ENCODE measurements at regions not wholly inside any gene's neighbourhood (a gene's known extent, or its start where the extent isn't known, plus 50 kb on each side); places are given as distances from the start of the nearest gene placed in this dataset.

DNA sequence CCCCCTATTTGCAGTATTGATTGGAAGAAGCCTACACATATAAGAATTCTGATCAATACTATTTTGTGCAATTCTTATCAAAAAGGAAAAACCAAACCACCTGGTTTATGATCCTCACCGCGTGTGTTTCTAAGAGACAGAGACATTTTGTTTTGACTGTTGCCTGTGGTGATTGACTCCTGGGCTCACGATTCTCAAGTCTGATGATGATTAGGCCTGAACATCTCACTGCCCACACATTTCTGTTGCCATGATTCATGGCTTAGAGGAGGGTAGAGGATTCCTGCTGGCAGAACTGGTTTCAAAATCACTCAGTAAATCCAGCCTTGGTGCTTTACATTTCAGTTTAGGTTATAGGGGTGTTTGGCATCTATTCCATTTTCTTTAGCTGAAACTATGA, 88.3 kb upstream of the UBE3A start:
- POLR2A ChIA-PET: no interaction called here
- DNase-seq (no peak), ATAC-seq (ENCODE audit: low read depth) (no peak)
- TF ChIP-seq, protein P1, sequence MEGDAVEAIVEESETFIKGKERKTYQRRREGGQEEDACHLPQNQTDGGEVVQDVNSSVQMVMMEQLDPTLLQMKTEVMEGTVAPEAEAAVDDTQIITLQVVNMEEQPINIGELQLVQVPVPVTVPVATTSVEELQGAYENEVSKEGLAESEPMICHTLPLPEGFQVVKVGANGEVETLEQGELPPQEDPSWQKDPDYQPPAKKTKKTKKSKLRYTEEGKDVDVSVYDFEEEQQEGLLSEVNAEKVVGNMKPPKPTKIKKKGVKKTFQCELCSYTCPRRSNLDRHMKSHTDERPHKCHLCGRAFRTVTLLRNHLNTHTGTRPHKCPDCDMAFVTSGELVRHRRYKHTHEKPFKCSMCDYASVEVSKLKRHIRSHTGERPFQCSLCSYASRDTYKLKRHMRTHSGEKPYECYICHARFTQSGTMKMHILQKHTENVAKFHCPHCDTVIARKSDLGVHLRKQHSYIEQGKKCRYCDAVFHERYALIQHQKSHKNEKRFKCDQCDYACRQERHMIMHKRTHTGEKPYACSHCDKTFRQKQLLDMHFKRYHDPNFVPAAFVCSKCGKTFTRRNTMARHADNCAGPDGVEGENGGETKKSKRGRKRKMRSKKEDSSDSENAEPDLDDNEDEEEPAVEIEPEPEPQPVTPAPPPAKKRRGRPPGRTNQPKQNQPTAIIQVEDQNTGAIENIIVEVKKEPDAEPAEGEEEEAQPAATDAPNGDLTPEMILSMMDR (IDR thresholded peaks at IDR 0.05): no peak
- TF ChIP-seq EZH2 (IDR thresholded peaks at IDR 0.05; ENCODE audit: borderline replicate concordance, insufficient read depth, low read depth, low read length, poor library complexity, severe bottlenecking): no peak
- intact Hi-C loops (cut with micrococcal nuclease): no loop called here
- peaks cover 6% of the 10 kb centered on the region for H3K9me3 Mint-ChIP-seq (ENCODE audit: insufficient read depth)
- H3K4me3 Mint-ChIP-seq: no peak overlapping the region
- H3K9ac ChIP-seq (ENCODE audit: low read length): no peak overlapping the region
- no peak overlapping the region for H3K27ac ChIP-seq (ENCODE audit: low read length in 2 of 2)
- H3K9me3 ChIP-seq (ENCODE audit: control extremely low read depth in 1 of 3, control insufficient read depth in 2 of 3, insufficient read depth in 1 of 3, low read length in 2 of 3): peaks cover 0 to 13% (median 7%) of the 10 kb centered on the region in 3 donors
- H3K27ac Mint-ChIP-seq: no peak overlapping the region
- no peak overlapping the region for H3K4me3 ChIP-seq (ENCODE audit: control extremely low read depth in 1 of 5, extremely low read depth in 1 of 5, insufficient read depth in 1 of 5, low read depth in 2 of 5, low read length in 4 of 5)
- H3K4me1 ChIP-seq (ENCODE audit: control insufficient read depth in 2 of 2, insufficient read depth in 2 of 2, low read length in 2 of 2): no peaks in the 10 kb centered on the region
- H3K4me2 ChIP-seq (replicated peaks; ENCODE audit: low read depth, low read length, poor library complexity, severe bottlenecking): no peak overlapping the region
- H3K36me3 ChIP-seq (replicated peaks in 1 of 2; ENCODE audit: control extremely low read depth in 1 of 2, control insufficient read depth in 1 of 2, extremely low read depth in 1 of 2, insufficient read depth in 2 of 2, low read length in 1 of 2): no peaks in the 10 kb centered on the region
- no peaks in the 10 kb centered on the region for H4K20me1 ChIP-seq (ENCODE audit: control insufficient read depth, insufficient read depth, low read length, poor library complexity, severe bottlenecking)
- H3K79me2 ChIP-seq (ENCODE audit: control insufficient read depth, insufficient read depth, low read length): no peaks in the 10 kb centered on the region
- no peak overlapping the region for H2AFZ ChIP-seq (ENCODE audit: insufficient read depth, low read depth, low read length, poor library complexity, severe bottlenecking)
- no peaks in the 10 kb centered on the region for H3K27me3 ChIP-seq (replicated peaks in 1 of 4; ENCODE audit: control extremely low read depth in 1 of 4, control insufficient read depth in 3 of 4, insufficient read depth in 4 of 4, low read length in 3 of 4)
- no peaks in the 10 kb centered on the region for H3K27me3 Mint-ChIP-seq
- H3K4me1 Mint-ChIP-seq: no peaks in the 10 kb centered on the region
- CTCF ChIA-PET: no interaction called here
- WGBS (ENCODE audit: insufficient coverage): 60% methylated on average over 1 of the region's 3 CpGs

DNA sequence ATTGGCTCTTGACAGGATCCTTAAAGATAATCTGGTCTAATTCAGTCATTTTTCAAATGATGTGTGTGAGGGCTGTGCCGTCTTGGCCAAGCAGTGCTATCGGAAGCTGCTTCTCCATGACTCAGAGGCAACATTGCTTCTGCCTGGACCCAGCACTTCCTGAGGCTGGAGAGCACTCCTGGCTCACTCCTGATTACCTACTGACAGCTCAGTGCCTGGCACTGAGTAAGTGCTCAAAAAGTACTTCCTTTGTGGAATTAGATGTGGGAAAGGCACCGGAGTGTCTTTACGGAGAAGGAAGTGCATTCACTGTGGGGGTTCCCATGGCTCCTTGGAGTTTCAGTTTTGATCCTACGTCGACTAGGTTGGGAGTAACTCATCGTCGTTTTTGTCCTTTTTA, 86.9 kb upstream of the UBE3A start:
- CTCF ChIA-PET: interaction anchor here (0.9 kb wide), 1 partner anchor 17 kb away, joined by 6 read pairs; no protein-coding TSS in a partner anchor
- H3K79me2 ChIP-seq (ENCODE audit: control insufficient read depth, insufficient read depth, low read length): no peaks in the 10 kb centered on the region
- no peak overlapping the region for H2AFZ ChIP-seq (ENCODE audit: insufficient read depth, low read depth, low read length, poor library complexity, severe bottlenecking)
- H3K9me3 ChIP-seq (ENCODE audit: control extremely low read depth in 1 of 3, control insufficient read depth in 2 of 3, insufficient read depth in 1 of 3, low read length in 2 of 3): peaks cover 0 to 13% (median 7%) of the 10 kb centered on the region in 3 donors
- no peak overlapping the region for H3K4me3 ChIP-seq (ENCODE audit: control extremely low read depth in 1 of 5, extremely low read depth in 1 of 5, insufficient read depth in 1 of 5, low read depth in 2 of 5, low read length in 4 of 5)
- H4K20me1 ChIP-seq (ENCODE audit: control insufficient read depth, insufficient read depth, low read length, poor library complexity, severe bottlenecking): no peaks in the 10 kb centered on the region
- intact Hi-C loops (cut with micrococcal nuclease): no loop called here
- DNase-seq (no peak), ATAC-seq (ENCODE audit: low read depth) (no peak)
- 50% methylated on average over 2 of the region's 8 CpGs for WGBS (ENCODE audit: insufficient coverage)
- Mint-ChIP-seq H3K4me3 (no peak overlapping the region), H3K27me3 (no peaks in the 10 kb centered on the region), H3K27ac (no peak overlapping the region), H3K4me1 (no peaks in the 10 kb centered on the region), H3K9me3 (ENCODE audit: insufficient read depth) (peaks cover 6% of the 10 kb centered on the region)
- H3K4me2 ChIP-seq (replicated peaks; ENCODE audit: low read depth, low read length, poor library complexity, severe bottlenecking): no peak overlapping the region
- H3K9ac ChIP-seq (ENCODE audit: low read length): no peak overlapping the region
- POLR2A ChIA-PET: no interaction called here
- no peak for TF ChIP-seq EZH2 (IDR thresholded peaks at IDR 0.05; ENCODE audit: borderline replicate concordance, insufficient read depth, low read depth, low read length, poor library complexity, severe bottlenecking)
- TF ChIP-seq, protein P1 (IDR thresholded peaks at IDR 0.05): no peak
- no peaks in the 10 kb centered on the region for H3K4me1 ChIP-seq (ENCODE audit: control insufficient read depth in 2 of 2, insufficient read depth in 2 of 2, low read length in 2 of 2)
- H3K36me3 ChIP-seq (replicated peaks in 1 of 2; ENCODE audit: control extremely low read depth in 1 of 2, control insufficient read depth in 1 of 2, extremely low read depth in 1 of 2, insufficient read depth in 2 of 2, low read length in 1 of 2): no peaks in the 10 kb centered on the region
- H3K27ac ChIP-seq (ENCODE audit: low read length in 2 of 2): no peak overlapping the region
- no peaks in the 10 kb centered on the region for H3K27me3 ChIP-seq (replicated peaks in 1 of 4; ENCODE audit: control extremely low read depth in 1 of 4, control insufficient read depth in 3 of 4, insufficient read depth in 4 of 4, low read length in 3 of 4)
